Panc1 (cell line): ENCODE measurements at regions not wholly inside any gene's neighbourhood (a gene's known extent, or its start where the extent isn't known, plus 50 kb on each side); places are given as distances from the start of the nearest gene placed in this dataset.

Experiments
- ATAC-seq: fragments of 200-7000 bp; cut with Tn5 transposase; 2 replicates; pipeline ENCODE4 v1.9.1; 2020; ENCODE audit warnings: mild to moderate bottlenecking, moderate library complexity
- BruUV-seq: library from RNA; stranded (reverse); fragments of 400-500 nt; replicated peaks from 2 replicates; lab custom pipeline; 2021; lab: Mats Ljungman, UMichigan
- CTCF ChIA-PET: fragments of 300-600 bp; sonication (Branson Sonifier 250); formaldehyde crosslinking; loops from one replicate; lab custom pipeline; 2022; ENCODE audit warnings: antibody characterized with exemption; lab: Charles Lee
- POLR2A ChIA-PET: fragments of 300-600 bp; sonication (Branson Sonifier 250); formaldehyde crosslinking; loops from one replicate; lab custom pipeline; 2022; ENCODE audit warnings: antibody characterized with exemption; lab: Charles Lee
- DNase-seq: peaks from one replicate; pipeline ENCODE4 v3.0.0-alpha.2; 2010; ENCODE audit warnings: low read depth, low spot score
- H3K27ac ChIP-seq: 2 replicates; pipeline ENCODE4 v1.5.1; 2011; ENCODE audit warnings: mild to moderate bottlenecking, low read length, inconsistent platforms
- H3K27me3 ChIP-seq: fragments of 200-500 bp; sonication (Bioruptor generic); 2 replicates; pipeline ENCODE4 v1.6.0; 2014; ENCODE audit warnings: low read length, inconsistent platforms; ENCODE audit not compliant: control insufficient read depth, insufficient read depth
- H3K36me3 ChIP-seq: fragments of 200-500 bp; sonication (Bioruptor generic); 2 replicates; pipeline ENCODE4 v1.5.1; 2014; ENCODE audit warnings: inconsistent platforms, mild to moderate bottlenecking, low read length, moderate library complexity; ENCODE audit not compliant: control insufficient read depth, insufficient read depth
- H3K4me1 ChIP-seq: 2 replicates; pipeline ENCODE4 v1.5.1; 2011; ENCODE audit warnings: inconsistent platforms, mild to moderate bottlenecking, low read length, moderate library complexity; ENCODE audit not compliant: control insufficient read depth, insufficient read depth
- H3K4me3 ChIP-seq, 2 experiments: 2 replicates each; pipeline ENCODE4 v1.5.1; 2011 to 2012; ENCODE audit warnings: low read depth in 2 of 2, low read length in 2 of 2, mild to moderate bottlenecking in 2 of 2, inconsistent platforms in 1 of 2, moderate library complexity in 1 of 2
- H3K9me3 ChIP-seq: fragments of 200-500 bp; sonication (Bioruptor generic); 2 replicates; pipeline ENCODE4 v1.5.1; 2014; ENCODE audit warnings: low read depth, mild to moderate bottlenecking, inconsistent platforms, low read length, moderate library complexity; ENCODE audit not compliant: control insufficient read depth, insufficient read depth
- POLR2AphosphoS5 ChIP-seq: IDR thresholded peaks from 2 replicates; pipeline ENCODE4 v1.6.1; 2012; ENCODE audit warnings: mild to moderate bottlenecking, low read depth, low read length, moderate library complexity
- SIN3A ChIP-seq: IDR thresholded peaks from 2 replicates; pipeline ENCODE4 v1.6.1; 2012; ENCODE audit warnings: low read depth, mild to moderate bottlenecking, low read length, moderate library complexity, borderline replicate concordance; ENCODE audit not compliant: insufficient read depth
- TCF7L2 ChIP-seq: IDR thresholded peaks from 2 replicates; pipeline ENCODE4 v1.6.1; 2011; ENCODE audit warnings: mild to moderate bottlenecking, low read depth, low read length, inconsistent platforms
- in situ Hi-C: cut with HindIII; loops from 2 replicates; pipeline ENCODE4 v1.10.0; 2016; ENCODE audit warnings: low sequenced_read_pairs, low pct_unique_long_range_greater_than_20kb
- intact Hi-C: fragments of 100-400 bp; cut with micrococcal nuclease; formaldehyde crosslinking; loops from one replicate; pipeline ENCODE4 v1.10.0; 2022; ENCODE audit not compliant: unreplicated experiment
- TF ChIP-seq, protein P1 (sequence below), 2 experiments: IDR thresholded peaks; 2 replicates each; pipeline ENCODE4 v1.6.1; 2011 to 2012; ENCODE audit warnings: low read depth in 2 of 2, control low read depth in 1 of 2, low read length in 1 of 2, mild to moderate bottlenecking in 1 of 2, moderate library complexity in 1 of 2; ENCODE audit not compliant: insufficient read depth in 1 of 2
- TF ChIP-seq, protein P2 (sequence below): fragments of 450-650 bp; IDR thresholded peaks from 2 replicates; pipeline ENCODE4 v1.5.1; 2017; ENCODE audit warnings: mild to moderate bottlenecking

DNA sequence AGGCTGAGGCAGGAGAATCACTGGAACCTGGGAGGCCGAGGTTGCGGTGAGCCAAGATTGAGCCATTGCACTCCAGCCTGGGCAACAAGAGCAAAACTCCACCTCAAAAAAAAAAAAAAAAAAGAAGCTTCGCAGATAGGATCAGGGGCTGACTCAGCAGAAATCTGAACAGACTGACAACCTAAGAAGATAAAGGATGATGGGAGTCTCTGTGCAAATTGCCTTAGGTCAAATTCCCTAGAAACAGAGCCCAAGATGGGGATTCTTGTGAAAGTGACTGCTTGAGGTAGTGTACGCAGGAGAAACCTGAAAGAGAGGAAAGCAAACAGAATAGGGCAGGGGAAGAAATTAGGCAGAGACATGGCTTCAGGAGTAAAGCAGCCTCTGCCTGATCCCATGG, 160.8 kb upstream of the LRIG1 start:
- intact Hi-C loops, result no loop called here
- CTCF ChIA-PET, result no interaction called here
- BruUV-seq, result no TSS peak

DNA sequence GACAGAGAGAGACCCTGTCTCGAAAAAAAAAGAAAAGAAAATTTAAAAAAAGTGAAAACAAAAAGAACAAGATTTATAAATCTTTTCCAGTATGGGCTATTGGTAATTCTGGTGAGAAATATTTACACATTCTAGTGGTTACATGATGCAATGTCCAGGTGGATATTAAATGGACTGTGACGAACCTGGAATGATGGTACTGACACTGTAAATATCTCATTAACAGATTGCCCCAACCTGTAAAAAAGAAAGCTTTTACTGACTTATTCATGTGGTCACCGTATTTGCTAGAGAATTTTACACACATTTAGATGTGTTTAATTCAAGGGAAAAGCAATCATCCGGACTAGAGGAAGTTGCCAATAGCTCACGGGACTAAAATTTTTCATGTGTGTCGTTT, 162.1 kb upstream of the LRIG1 start:
- ChIA-PET POLR2A (no interaction called here), CTCF (no interaction called here)
- ATAC-seq (no peak), DNase-seq (no peak)
- intact Hi-C loops (no loop called here), in situ Hi-C loops (no loop called here)
- H3K4me1 ChIP-seq, result no peaks in the 10 kb centered on the region
- no peak overlapping the region for H3K4me3 ChIP-seq
- no TSS peak for BruUV-seq
- no peaks in the 10 kb centered on the region for H3K27me3 ChIP-seq
- TF ChIP-seq, protein P1, sequence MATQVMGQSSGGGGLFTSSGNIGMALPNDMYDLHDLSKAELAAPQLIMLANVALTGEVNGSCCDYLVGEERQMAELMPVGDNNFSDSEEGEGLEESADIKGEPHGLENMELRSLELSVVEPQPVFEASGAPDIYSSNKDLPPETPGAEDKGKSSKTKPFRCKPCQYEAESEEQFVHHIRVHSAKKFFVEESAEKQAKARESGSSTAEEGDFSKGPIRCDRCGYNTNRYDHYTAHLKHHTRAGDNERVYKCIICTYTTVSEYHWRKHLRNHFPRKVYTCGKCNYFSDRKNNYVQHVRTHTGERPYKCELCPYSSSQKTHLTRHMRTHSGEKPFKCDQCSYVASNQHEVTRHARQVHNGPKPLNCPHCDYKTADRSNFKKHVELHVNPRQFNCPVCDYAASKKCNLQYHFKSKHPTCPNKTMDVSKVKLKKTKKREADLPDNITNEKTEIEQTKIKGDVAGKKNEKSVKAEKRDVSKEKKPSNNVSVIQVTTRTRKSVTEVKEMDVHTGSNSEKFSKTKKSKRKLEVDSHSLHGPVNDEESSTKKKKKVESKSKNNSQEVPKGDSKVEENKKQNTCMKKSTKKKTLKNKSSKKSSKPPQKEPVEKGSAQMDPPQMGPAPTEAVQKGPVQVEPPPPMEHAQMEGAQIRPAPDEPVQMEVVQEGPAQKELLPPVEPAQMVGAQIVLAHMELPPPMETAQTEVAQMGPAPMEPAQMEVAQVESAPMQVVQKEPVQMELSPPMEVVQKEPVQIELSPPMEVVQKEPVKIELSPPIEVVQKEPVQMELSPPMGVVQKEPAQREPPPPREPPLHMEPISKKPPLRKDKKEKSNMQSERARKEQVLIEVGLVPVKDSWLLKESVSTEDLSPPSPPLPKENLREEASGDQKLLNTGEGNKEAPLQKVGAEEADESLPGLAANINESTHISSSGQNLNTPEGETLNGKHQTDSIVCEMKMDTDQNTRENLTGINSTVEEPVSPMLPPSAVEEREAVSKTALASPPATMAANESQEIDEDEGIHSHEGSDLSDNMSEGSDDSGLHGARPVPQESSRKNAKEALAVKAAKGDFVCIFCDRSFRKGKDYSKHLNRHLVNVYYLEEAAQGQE (IDR thresholded peaks at IDR 0.05; ENCODE audit: insufficient read depth in 1 of 2, low read depth in 2 of 2, low read length in 1 of 2), result no peak
- no peak for TF ChIP-seq POLR2AphosphoS5
- TF ChIP-seq TCF7L2, result no peak
- TF ChIP-seq, protein P2, sequence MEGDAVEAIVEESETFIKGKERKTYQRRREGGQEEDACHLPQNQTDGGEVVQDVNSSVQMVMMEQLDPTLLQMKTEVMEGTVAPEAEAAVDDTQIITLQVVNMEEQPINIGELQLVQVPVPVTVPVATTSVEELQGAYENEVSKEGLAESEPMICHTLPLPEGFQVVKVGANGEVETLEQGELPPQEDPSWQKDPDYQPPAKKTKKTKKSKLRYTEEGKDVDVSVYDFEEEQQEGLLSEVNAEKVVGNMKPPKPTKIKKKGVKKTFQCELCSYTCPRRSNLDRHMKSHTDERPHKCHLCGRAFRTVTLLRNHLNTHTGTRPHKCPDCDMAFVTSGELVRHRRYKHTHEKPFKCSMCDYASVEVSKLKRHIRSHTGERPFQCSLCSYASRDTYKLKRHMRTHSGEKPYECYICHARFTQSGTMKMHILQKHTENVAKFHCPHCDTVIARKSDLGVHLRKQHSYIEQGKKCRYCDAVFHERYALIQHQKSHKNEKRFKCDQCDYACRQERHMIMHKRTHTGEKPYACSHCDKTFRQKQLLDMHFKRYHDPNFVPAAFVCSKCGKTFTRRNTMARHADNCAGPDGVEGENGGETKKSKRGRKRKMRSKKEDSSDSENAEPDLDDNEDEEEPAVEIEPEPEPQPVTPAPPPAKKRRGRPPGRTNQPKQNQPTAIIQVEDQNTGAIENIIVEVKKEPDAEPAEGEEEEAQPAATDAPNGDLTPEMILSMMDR, result no peak
- no peak for TF ChIP-seq SIN3A
- no peaks in the 10 kb centered on the region for H3K36me3 ChIP-seq
- no peaks in the 10 kb centered on the region for H3K9me3 ChIP-seq
- no peak overlapping the region for H3K27ac ChIP-seq

More for the DNA sequence above, 160.8 kb upstream of the LRIG1 start:
- TF ChIP-seq SIN3A (no peak), TCF7L2 (no peak), POLR2AphosphoS5 (no peak)
- TF ChIP-seq, protein P2, result no peak
- no peak overlapping the region for H3K27ac ChIP-seq
- no peak for DNase-seq
- H3K36me3 ChIP-seq, result no peaks in the 10 kb centered on the region
- POLR2A ChIA-PET, result no interaction called here
- no peak overlapping the region for H3K4me3 ChIP-seq
- no peaks in the 10 kb centered on the region for H3K4me1 ChIP-seq
- no peaks in the 10 kb centered on the region for H3K9me3 ChIP-seq
- no peak for ATAC-seq
- in situ Hi-C loops, result no loop called here
- H3K27me3 ChIP-seq, result no peaks in the 10 kb centered on the region
